Glutamatergic neuron (in vitro differentiated cells): ENCODE measurements at regions not wholly inside any gene's neighbourhood (a gene's known extent, or its start where the extent isn't known, plus 50 kb on each side); places are given as distances from the start of the nearest gene placed in this dataset.

Source experiments
- DNase-seq: peaks from one replicate; pipeline ENCODE4 v3.0.0; 2022
- H3K27ac Mint-ChIP-seq: one replicate; pipeline ENCODE4 v1.8.0; 2020; ENCODE audit warnings: mild to moderate bottlenecking, mixed read lengths, inconsistent platforms; ENCODE audit not compliant: unreplicated experiment
- H3K27me3 Mint-ChIP-seq: one replicate; pipeline ENCODE4 v1.8.0; 2020; ENCODE audit warnings: mild to moderate bottlenecking, moderate library complexity, mixed read lengths, inconsistent platforms; ENCODE audit not compliant: unreplicated experiment
- H3K36me3 Mint-ChIP-seq: one replicate; pipeline ENCODE4 v1.8.0; 2020; ENCODE audit warnings: mild to moderate bottlenecking, mixed read lengths, inconsistent platforms; ENCODE audit not compliant: unreplicated experiment
- H3K4me1 Mint-ChIP-seq: one replicate; pipeline ENCODE4 v1.8.0; 2020; ENCODE audit warnings: mild to moderate bottlenecking, low read depth, mixed read lengths, inconsistent platforms; ENCODE audit not compliant: unreplicated experiment
- H3K4me3 Mint-ChIP-seq: one replicate; pipeline ENCODE4 v1.8.0; 2020; ENCODE audit warnings: mild to moderate bottlenecking, mixed read lengths, inconsistent platforms; ENCODE audit not compliant: unreplicated experiment
- H3K9me3 Mint-ChIP-seq: one replicate; pipeline ENCODE4 v1.8.0; 2020; ENCODE audit warnings: mild to moderate bottlenecking, moderate library complexity, mixed read lengths, inconsistent platforms; ENCODE audit not compliant: unreplicated experiment
- TF ChIP-seq, protein P1 (sequence below): fragments of 200-600 bp; sonication (generic); IDR thresholded peaks from one replicate; pipeline ENCODE4 v1.5.0; 2021; ENCODE audit not compliant: partially characterized antibody, unreplicated experiment

DNA sequence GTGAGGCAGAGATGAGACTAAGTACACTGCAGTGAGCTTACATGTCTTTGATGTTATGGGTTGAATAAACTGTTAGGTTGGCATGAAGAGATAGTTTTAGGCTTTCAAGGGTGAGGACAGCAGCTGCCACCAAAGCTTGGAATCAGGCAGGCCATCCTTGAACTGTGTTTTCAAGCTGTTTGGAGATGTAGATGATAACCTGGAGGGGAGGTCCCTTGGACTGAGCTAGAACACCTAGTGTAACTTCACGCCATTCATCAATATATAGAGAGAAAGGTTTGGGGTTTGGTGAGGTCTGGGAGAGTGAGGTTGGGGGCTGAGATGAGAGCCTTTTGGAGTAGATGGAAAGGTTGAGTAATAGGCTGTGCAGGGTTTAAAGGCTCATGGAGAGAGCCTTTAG is 2447.0 kb downstream of the TP53TG3F start:
- H3K27ac Mint-ChIP-seq, result no peak overlapping the region
- no peak overlapping the region for H3K4me3 Mint-ChIP-seq
- peaks cover 24% of the 10 kb centered on the region for H3K36me3 Mint-ChIP-seq
- no peak for DNase-seq
- peaks cover 13% of the 10 kb centered on the region for H3K27me3 Mint-ChIP-seq
- H3K4me1 Mint-ChIP-seq, result no peaks in the 10 kb centered on the region
- TF ChIP-seq, protein P1, sequence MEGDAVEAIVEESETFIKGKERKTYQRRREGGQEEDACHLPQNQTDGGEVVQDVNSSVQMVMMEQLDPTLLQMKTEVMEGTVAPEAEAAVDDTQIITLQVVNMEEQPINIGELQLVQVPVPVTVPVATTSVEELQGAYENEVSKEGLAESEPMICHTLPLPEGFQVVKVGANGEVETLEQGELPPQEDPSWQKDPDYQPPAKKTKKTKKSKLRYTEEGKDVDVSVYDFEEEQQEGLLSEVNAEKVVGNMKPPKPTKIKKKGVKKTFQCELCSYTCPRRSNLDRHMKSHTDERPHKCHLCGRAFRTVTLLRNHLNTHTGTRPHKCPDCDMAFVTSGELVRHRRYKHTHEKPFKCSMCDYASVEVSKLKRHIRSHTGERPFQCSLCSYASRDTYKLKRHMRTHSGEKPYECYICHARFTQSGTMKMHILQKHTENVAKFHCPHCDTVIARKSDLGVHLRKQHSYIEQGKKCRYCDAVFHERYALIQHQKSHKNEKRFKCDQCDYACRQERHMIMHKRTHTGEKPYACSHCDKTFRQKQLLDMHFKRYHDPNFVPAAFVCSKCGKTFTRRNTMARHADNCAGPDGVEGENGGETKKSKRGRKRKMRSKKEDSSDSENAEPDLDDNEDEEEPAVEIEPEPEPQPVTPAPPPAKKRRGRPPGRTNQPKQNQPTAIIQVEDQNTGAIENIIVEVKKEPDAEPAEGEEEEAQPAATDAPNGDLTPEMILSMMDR, result no peak
- peaks cover 44% of the 10 kb centered on the region for H3K9me3 Mint-ChIP-seq

DNA sequence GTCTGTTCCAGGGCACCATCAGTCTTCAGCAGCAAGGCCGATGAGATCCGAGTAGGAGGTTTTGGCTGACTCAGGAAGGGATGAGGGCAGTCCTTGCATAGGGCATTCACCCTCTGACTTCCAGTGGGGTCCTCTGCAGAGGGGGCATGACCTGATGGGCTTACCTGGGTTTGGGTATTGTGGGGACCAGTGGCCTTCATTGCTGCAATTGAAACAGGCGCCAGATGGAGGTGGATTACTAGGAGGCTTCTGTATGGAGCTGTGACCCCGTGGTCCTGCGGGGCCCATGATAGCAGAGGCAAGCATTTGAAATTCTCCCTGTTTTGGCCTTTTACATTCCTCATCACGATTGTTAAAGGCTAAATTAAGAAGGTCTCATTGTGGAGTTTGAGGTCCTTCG is 2448.7 kb downstream of the TP53TG3F start:
- Mint-ChIP-seq H3K9me3 (peaks cover 47% of the 10 kb centered on the region), H3K27me3 (peaks cover 13% of the 10 kb centered on the region), H3K36me3 (peaks cover 24% of the 10 kb centered on the region), H3K4me3 (no peak overlapping the region), H3K27ac (no peak overlapping the region), H3K4me1 (no peaks in the 10 kb centered on the region)
- TF ChIP-seq, protein P1, result no peak
- DNase-seq, result no peak

DNA sequence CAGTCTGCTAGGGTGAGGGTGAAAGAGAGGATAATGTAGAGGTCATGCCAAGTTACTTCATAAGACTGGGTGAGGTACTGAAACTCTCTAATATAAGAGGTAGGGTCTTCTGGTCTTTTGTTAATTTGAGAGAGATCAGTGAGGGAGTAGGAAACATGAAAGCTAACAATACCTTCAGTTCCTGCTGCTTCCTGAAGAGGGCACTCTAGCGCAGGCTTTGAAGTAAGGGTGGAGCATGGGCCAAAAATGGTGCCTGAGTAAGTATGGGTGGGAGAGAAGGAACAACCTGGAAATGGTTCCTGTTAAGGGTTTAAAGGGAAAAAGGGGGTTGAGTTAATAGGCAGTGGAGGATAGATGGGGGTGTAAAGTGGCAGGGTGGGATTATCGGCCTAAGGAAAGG is 2449.5 kb downstream of the TP53TG3F start:
- H3K4me1 Mint-ChIP-seq, result no peaks in the 10 kb centered on the region
- no peak overlapping the region for H3K4me3 Mint-ChIP-seq
- H3K9me3 Mint-ChIP-seq, result peaks cover 51% of the 10 kb centered on the region
- H3K27me3 Mint-ChIP-seq, result peaks cover 13% of the 10 kb centered on the region
- no peak for DNase-seq
- peaks cover 24% of the 10 kb centered on the region for H3K36me3 Mint-ChIP-seq
- TF ChIP-seq, protein P1, result no peak
- H3K27ac Mint-ChIP-seq, result no peak overlapping the region

DNA sequence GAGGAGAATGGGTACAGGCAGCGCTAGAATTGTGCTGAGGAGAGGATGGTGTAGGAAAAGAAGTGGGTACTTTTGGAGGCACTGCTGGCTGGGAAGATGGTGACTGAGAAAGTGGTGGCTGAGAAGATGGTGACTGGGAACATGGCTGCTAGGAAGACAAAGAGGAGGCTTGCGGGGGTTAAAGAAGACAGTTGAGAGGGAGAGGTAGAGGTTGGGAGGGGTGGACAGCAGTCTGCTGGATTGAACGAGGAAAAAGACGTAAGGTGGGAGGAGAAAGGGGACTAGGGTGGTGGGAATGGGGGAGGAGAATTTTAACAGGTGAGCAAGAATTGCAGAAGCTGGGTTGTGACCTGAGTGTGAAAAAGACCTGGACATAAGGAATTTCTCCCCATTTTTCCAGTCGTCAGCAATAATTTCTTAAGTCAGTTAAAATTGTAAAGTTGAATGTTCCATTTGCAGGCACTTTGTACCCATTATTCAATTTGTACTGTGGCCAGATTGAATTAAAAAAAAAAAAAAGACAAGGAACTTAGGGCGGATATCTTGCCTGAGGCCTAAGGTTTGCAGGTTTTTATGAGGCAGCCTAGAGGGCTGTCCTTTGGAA is 2450.0 kb downstream of the TP53TG3F start:
- H3K27ac Mint-ChIP-seq, result no peak overlapping the region
- H3K4me3 Mint-ChIP-seq, result no peak overlapping the region
- no peak for DNase-seq
- H3K36me3 Mint-ChIP-seq, result peaks cover 24% of the 10 kb centered on the region
- H3K9me3 Mint-ChIP-seq, result peaks cover 53% of the 10 kb centered on the region
- no peaks in the 10 kb centered on the region for H3K4me1 Mint-ChIP-seq
- TF ChIP-seq, protein P1, result no peak
- H3K27me3 Mint-ChIP-seq, result peaks cover 13% of the 10 kb centered on the region

DNA sequence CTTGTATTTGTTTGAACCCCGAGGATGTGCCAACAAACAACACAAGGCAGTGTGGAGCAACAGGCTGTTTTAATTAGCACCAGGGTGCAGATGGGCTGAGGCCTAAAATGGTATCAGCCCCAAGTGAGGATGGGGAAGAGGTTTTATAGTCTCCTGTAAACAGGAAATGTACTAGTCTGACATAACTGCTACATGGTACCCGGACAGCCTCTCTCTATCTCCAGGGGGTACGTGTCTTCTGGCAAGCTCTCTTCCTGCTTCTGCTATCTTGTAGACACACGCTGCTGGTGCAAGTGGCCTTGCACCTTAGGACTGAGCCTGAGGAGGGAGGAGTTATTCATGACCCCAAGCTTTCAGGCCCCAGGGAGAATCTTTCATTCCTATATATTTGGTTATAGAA is 2451.0 kb downstream of the TP53TG3F start:
- peaks cover 24% of the 10 kb centered on the region for H3K36me3 Mint-ChIP-seq
- peaks cover 52% of the 10 kb centered on the region for H3K9me3 Mint-ChIP-seq
- TF ChIP-seq, protein P1, result no peak

More for the DNA sequence above, 2451.0 kb downstream of the TP53TG3F start:
- DNase-seq, result no peak
- no peaks in the 10 kb centered on the region for H3K4me1 Mint-ChIP-seq
- H3K27me3 Mint-ChIP-seq, result peaks cover 13% of the 10 kb centered on the region
- H3K27ac Mint-ChIP-seq, result no peak overlapping the region
- H3K4me3 Mint-ChIP-seq, result no peak overlapping the region
